Astrocyte (in vitro differentiated cells and primary cell): ENCODE measurements at regions not wholly inside any gene's neighbourhood (a gene's known extent, or its start where the extent isn't known, plus 50 kb on each side); places are given as distances from the start of the nearest gene placed in this dataset.

Experiments used
- DNase-seq: peaks from one replicate; pipeline ENCODE4 v3.0.0-alpha.2; 2010; ENCODE audit warnings: low read depth
- FAIRE-seq: peaks from 2 replicates; lab custom pipeline; 2011; peaks lifted over from hg19 to GRCh38; lab: Jason Lieb, UNC
- H2AFZ ChIP-seq: 2 replicates; pipeline ENCODE4 v1.6.0; 2012; ENCODE audit warnings: low read depth, low read length, inconsistent platforms
- H3K27ac ChIP-seq: 2 replicates; pipeline ENCODE4 v1.5.1; 2011; ENCODE audit warnings: low read depth, low read length, inconsistent platforms
- H3K27me3 ChIP-seq: 2 replicates; pipeline ENCODE4 v1.6.0; 2011; ENCODE audit warnings: low read length, inconsistent platforms; ENCODE audit not compliant: insufficient read depth
- H3K36me3 ChIP-seq: 2 replicates; pipeline ENCODE4 v1.5.1; 2011; ENCODE audit warnings: low read length, inconsistent platforms; ENCODE audit not compliant: insufficient read depth
- H3K4me1 ChIP-seq: 2 replicates; pipeline ENCODE4 v1.5.1; 2011; ENCODE audit warnings: low read length, inconsistent platforms; ENCODE audit not compliant: insufficient read depth
- H3K4me2 ChIP-seq: 2 replicates; pipeline ENCODE4 v1.6.0; 2012; ENCODE audit warnings: low read length, inconsistent platforms
- H3K4me3 ChIP-seq: 2 replicates; pipeline ENCODE4 v1.5.1; 2011; ENCODE audit warnings: low read depth, mild to moderate bottlenecking, low read length, inconsistent platforms; ENCODE audit not compliant: insufficient read depth
- H3K79me2 ChIP-seq: 2 replicates; pipeline ENCODE4 v1.6.0; 2012; ENCODE audit warnings: mild to moderate bottlenecking, low read length, inconsistent platforms; ENCODE audit not compliant: insufficient read depth
- H3K9ac ChIP-seq: 2 replicates; pipeline ENCODE4 v1.6.0; 2012; ENCODE audit warnings: mild to moderate bottlenecking, low read length, inconsistent platforms
- H3K9me3 ChIP-seq: 2 replicates; pipeline ENCODE4 v1.5.1; 2012; ENCODE audit warnings: low read depth, mild to moderate bottlenecking, low read length, inconsistent platforms; ENCODE audit not compliant: insufficient read depth
- H4K20me1 ChIP-seq: 2 replicates; pipeline ENCODE4 v1.6.0; 2012; ENCODE audit warnings: low read length, inconsistent platforms; ENCODE audit not compliant: insufficient read depth
- H3K27ac Mint-ChIP-seq: one replicate; pipeline ENCODE4 v1.8.0; 2021; ENCODE audit warnings: mild to moderate bottlenecking, mixed read lengths; ENCODE audit not compliant: unreplicated experiment
- H3K27me3 Mint-ChIP-seq: one replicate; pipeline ENCODE4 v1.8.0; 2021; ENCODE audit warnings: low read depth, mixed read lengths; ENCODE audit not compliant: unreplicated experiment
- H3K36me3 Mint-ChIP-seq: one replicate; pipeline ENCODE4 v1.8.0; 2021; ENCODE audit warnings: low read depth, mixed read lengths; ENCODE audit not compliant: unreplicated experiment
- H3K4me1 Mint-ChIP-seq: one replicate; pipeline ENCODE4 v1.8.0; 2021; ENCODE audit warnings: low read depth, mixed read lengths; ENCODE audit not compliant: unreplicated experiment
- H3K4me3 Mint-ChIP-seq: one replicate; pipeline ENCODE4 v1.8.0; 2021; ENCODE audit warnings: mild to moderate bottlenecking, moderate library complexity, mixed read lengths; ENCODE audit not compliant: unreplicated experiment
- H3K9me3 Mint-ChIP-seq: one replicate; pipeline ENCODE4 v1.8.0; 2021; ENCODE audit warnings: mild to moderate bottlenecking, mixed read lengths; ENCODE audit not compliant: unreplicated experiment
- EZH2 ChIP-seq: IDR thresholded peaks from 2 replicates; pipeline ENCODE4 v1.6.1; 2012; ENCODE audit warnings: mild to moderate bottlenecking, low read length, inconsistent platforms; ENCODE audit not compliant: insufficient read depth
- TF ChIP-seq, protein P1 (sequence below): IDR thresholded peaks from 2 replicates; pipeline ENCODE4 v1.5.1; 2011; ENCODE audit warnings: low read depth, mild to moderate bottlenecking, inconsistent platforms, low read length, moderate library complexity; ENCODE audit not compliant: insufficient read depth

DNA sequence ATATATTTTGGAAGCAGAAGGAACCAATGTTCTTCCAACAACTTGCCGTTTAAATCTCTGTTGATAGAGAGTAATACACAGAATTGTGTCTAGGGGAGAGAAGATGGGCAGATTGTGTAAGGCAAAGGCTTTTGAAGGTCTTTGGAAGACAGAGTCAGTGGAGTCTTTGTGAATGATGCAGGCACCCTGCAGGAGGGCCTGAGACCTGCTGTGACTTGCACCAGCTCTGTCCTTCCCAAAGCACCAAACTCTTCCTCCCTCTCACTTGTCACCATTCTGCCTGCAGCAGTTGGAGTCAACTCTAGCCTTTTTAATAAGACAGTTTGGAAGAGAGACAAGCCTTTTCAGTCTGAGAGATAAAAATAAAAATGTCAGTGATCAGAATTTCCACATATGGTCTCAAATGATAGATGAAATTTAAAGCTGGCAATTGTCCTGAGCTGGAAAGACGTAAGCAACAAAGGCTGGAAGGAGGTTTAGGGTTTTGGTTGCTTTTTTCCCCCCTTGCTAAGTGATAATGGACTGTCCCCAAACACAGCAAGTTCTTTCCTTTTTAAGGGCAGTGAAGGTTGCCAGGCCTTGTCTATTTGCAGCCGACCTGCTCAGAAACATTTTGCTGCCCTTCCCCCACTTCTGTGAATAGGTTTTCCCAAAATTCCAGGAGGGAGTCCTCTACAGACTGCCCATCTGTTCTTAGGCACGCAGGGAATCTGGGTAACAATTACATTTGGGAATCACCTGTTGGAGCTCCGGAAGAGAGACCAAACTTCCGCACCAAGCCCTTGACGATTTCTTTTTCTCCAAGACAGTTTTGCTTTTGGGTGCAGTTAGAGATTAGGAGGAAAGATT is 103.0 kb upstream of the NTF3 start:
- H3K4me3 ChIP-seq, result no peak overlapping the region
- no peak for TF ChIP-seq EZH2
- TF ChIP-seq, protein P1, sequence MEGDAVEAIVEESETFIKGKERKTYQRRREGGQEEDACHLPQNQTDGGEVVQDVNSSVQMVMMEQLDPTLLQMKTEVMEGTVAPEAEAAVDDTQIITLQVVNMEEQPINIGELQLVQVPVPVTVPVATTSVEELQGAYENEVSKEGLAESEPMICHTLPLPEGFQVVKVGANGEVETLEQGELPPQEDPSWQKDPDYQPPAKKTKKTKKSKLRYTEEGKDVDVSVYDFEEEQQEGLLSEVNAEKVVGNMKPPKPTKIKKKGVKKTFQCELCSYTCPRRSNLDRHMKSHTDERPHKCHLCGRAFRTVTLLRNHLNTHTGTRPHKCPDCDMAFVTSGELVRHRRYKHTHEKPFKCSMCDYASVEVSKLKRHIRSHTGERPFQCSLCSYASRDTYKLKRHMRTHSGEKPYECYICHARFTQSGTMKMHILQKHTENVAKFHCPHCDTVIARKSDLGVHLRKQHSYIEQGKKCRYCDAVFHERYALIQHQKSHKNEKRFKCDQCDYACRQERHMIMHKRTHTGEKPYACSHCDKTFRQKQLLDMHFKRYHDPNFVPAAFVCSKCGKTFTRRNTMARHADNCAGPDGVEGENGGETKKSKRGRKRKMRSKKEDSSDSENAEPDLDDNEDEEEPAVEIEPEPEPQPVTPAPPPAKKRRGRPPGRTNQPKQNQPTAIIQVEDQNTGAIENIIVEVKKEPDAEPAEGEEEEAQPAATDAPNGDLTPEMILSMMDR, result no peak
- no peak overlapping the region for H2AFZ ChIP-seq
- no peak overlapping the region for H3K27ac ChIP-seq
- Mint-ChIP-seq H3K27me3 (peaks cover 13% of the 10 kb centered on the region), H3K27ac (no peak overlapping the region), H3K36me3 (peaks cover 2% of the 10 kb centered on the region), H3K4me1 (no peaks in the 10 kb centered on the region), H3K4me3 (no peak overlapping the region), H3K9me3 (no peaks in the 10 kb centered on the region)
- DNase-seq (no peak), FAIRE-seq (no peak)
- no peaks in the 10 kb centered on the region for H3K79me2 ChIP-seq
- H3K4me1 ChIP-seq, result no peaks in the 10 kb centered on the region
- no peak overlapping the region for H3K9ac ChIP-seq
- H3K9me3 ChIP-seq, result no peaks in the 10 kb centered on the region
- H3K36me3 ChIP-seq, result no peaks in the 10 kb centered on the region
- no peaks in the 10 kb centered on the region for H3K27me3 ChIP-seq
- H4K20me1 ChIP-seq, result no peaks in the 10 kb centered on the region
- H3K4me2 ChIP-seq, result no peak overlapping the region

DNA sequence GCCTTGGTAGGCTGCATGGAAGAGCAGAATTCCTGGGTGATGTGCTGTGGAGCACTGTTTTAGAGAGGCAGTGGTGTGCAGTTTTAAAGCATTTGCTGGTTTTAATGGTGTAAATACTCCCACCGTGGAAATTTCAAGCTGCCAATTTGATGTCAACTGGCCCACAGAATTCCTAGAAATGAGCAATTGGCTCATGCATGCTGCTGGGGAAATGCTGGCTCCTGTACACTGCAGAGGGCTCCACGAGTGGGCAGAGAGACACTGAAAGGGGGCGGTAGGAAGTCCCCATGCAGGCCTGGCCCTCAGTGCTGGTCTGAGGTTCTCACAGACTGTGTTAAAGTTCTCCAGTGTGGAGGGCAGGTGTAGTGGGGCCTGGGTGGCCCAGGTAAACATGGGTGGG is 99.4 kb upstream of the NTF3 start:
- Mint-ChIP-seq H3K4me3 (no peak overlapping the region), H3K9me3 (no peaks in the 10 kb centered on the region), H3K36me3 (peaks cover 2% of the 10 kb centered on the region), H3K4me1 (peaks cover 5% of the 10 kb centered on the region), H3K27ac (no peak overlapping the region), H3K27me3 (peaks cover 13% of the 10 kb centered on the region)
- TF ChIP-seq EZH2, result no peak
- TF ChIP-seq, protein P1, result no peak
- H3K9me3 ChIP-seq, result no peaks in the 10 kb centered on the region
- H3K4me3 ChIP-seq, result no peak overlapping the region
- DNase-seq (no peak), FAIRE-seq (no peak)
- H3K9ac ChIP-seq, result no peak overlapping the region
- no peaks in the 10 kb centered on the region for H3K27me3 ChIP-seq
- no peaks in the 10 kb centered on the region for H3K79me2 ChIP-seq
- no peak overlapping the region for H3K27ac ChIP-seq
- no peaks in the 10 kb centered on the region for H4K20me1 ChIP-seq
- H3K36me3 ChIP-seq, result no peaks in the 10 kb centered on the region
- no peak overlapping the region for H2AFZ ChIP-seq
- no peak overlapping the region for H3K4me2 ChIP-seq
- no peaks in the 10 kb centered on the region for H3K4me1 ChIP-seq

DNA sequence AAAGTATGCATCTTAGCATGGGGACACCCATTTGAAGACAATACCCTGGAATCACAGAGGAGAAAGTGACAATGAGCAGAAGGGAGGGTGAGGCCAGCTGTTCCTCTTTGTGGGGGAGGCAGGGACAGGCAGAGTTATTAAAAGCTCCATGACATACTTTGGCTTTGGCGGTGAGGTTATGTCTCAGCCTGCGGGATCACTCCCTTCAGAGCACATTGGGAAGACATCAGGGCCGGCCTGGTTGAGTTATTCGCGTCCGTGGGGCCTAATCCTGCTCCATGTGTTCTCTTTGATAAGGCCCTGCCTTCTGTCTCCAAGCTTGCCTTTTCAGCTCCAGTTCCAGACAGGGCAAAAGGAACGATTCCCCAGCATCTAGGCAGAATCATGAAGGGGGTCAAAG is 98.8 kb upstream of the NTF3 start:
- no peaks in the 10 kb centered on the region for H3K36me3 ChIP-seq
- H3K27me3 Mint-ChIP-seq, result peaks cover 13% of the 10 kb centered on the region
- H3K4me1 ChIP-seq, result no peaks in the 10 kb centered on the region
- no peak overlapping the region for H2AFZ ChIP-seq
- H3K36me3 Mint-ChIP-seq, result peaks cover 2% of the 10 kb centered on the region
- peaks cover 5% of the 10 kb centered on the region for H3K4me1 Mint-ChIP-seq
- H3K4me2 ChIP-seq, result no peak overlapping the region
- no peaks in the 10 kb centered on the region for H3K79me2 ChIP-seq
- DNase-seq (no peak), FAIRE-seq (no peak)
- H3K27me3 ChIP-seq, result no peaks in the 10 kb centered on the region
- no peak overlapping the region for H3K4me3 Mint-ChIP-seq
- no peak overlapping the region for H3K27ac Mint-ChIP-seq
- H3K9me3 Mint-ChIP-seq, result no peaks in the 10 kb centered on the region
- H3K27ac ChIP-seq, result no peak overlapping the region
- no peak for TF ChIP-seq EZH2
- TF ChIP-seq, protein P1, result no peak
- H3K9me3 ChIP-seq, result no peaks in the 10 kb centered on the region
- no peak overlapping the region for H3K4me3 ChIP-seq
- H4K20me1 ChIP-seq, result no peaks in the 10 kb centered on the region
- H3K9ac ChIP-seq, result no peak overlapping the region
